ENCODE measurements at regions not wholly inside any gene's neighbourhood (a gene's known extent, or its start where the extent isn't known, plus 50 kb on each side); places are given as distances from the start of the nearest gene placed in this dataset.
"Not testable (repeated sequence)": the region's sequence is repeated elsewhere in the genome, so short reads cannot be mapped to it uniquely, and the experiment has no call there.

DNA sequence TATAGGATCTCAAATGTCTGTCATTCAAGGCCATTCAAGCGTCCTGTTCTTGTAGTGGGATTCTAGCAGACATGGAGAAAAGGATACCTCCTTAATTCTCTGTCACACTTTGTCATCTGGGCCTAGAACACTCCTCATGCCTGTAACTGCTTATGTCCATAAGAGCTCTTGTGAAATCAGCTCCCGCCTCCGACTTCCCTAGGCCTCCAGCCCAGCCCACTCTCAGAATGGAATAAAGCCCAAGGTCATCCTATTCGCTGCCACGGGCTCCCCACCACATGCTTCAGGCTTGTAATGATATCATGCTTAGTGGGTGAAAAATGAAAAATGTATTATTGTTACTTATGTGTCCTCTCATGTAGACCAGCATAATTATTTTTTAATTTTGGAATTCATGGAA, 632.5 kb downstream of the ISL1 start:
- DNase-seq: no peak

- DNase-seq: no peak
These were observed 634.3 kb downstream of the ISL1 start for GRCh38 chr5:52017567-52017966.

DNA sequence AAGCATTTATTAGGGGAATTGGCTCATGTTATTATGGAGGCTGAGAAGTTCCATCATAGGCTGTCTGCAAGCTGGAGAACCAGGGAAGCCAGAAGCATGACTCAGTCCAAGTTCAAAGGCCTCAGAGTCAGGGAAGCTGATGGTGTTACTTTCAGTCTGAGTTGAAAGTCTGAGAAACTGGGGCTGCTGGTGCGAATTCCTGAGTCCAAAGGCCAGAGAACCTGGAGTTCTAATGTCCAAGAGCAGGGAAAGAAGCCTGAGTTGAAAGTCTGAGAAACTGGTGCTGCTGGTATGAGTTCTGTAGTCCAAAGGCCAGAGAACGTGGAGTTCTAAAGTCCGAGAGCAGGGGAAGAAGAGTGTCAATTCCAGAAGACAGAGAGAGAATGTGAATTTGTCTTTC, 641.1 kb downstream of the ISL1 start:
- no peak for DNase-seq

- DNase-seq: not testable (repeated sequence)
These were observed 646.6 kb downstream of the ISL1 start for GRCh38 chr5:52029836-52030235.

DNA sequence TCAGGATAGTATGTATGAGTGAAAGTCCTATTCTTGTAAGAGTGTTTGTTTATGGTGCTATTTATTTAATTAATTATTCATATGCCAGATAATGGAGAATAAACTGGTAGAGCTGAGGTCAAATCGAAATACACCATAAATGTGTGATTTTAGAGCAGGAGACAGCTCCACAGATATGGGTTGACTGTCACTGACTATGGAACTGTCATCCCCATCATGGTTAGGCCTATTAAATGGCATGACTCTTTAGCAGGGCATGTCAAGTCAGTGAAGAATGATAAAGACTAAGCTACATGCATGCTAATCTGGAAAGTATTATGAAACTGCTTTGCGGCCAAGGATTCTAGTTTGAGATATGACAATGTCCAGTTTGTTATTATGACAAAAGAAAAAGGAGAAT, 658.6 kb downstream of the ISL1 start:
- DNase-seq: no peak

- no peak for DNase-seq
These were observed 659.9 kb downstream of the ISL1 start for GRCh38 chr5:52043137-52043536.

DNA sequence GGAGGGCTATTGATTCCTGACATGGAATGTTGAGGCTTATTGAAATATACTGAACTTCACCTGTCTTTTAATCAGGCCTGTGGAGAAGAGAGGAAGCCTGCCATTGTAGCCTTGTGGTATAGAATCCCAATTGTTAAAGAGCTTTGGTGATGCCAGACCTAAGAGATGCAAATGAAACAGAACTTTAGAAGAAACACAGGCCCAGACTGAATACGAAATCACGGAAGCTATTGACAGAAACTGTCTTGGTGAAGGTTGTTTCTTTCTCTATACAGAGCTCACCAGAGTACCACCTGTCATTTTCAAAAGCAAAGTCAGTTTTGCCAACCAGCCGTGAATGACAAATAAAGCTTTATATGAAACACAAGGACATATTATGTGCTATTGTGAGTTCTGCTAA, 660.3 kb downstream of the ISL1 start:
- no peak for DNase-seq

GRCh38 chr5:52051759-52052158, 668.5 kb downstream of the ISL1 start:
- no peak for DNase-seq

GRCh38 chr5:52063186-52063585, 679.9 kb downstream of the ISL1 start:
- DNase-seq: no peak

GRCh38 chr5:52065182-52065581, 681.9 kb downstream of the ISL1 start:
- no peak for DNase-seq

DNA sequence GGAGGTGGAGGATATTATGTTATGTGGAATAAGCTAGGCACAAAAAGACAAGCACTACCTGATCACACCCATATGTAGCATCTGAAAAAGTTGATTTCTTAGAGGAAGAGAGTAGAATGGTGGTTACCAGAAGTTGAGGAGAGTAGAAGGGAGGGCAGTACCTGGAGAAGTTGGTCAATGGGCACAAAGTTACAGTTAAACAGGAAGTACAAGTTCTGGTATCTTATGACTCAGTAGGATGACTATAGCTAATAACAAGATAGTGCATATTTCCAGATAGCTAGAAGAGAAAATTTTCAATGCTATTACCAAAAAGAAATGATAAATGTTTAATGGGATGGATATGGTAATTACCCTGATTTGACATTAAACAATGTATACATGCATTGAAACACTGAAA, 686.7 kb downstream of the ISL1 start:
- no peak for DNase-seq

GRCh38 chr5:52073993-52074689, 690.9 kb downstream of the ISL1 start:
- no peak for DNase-seq

DNA sequence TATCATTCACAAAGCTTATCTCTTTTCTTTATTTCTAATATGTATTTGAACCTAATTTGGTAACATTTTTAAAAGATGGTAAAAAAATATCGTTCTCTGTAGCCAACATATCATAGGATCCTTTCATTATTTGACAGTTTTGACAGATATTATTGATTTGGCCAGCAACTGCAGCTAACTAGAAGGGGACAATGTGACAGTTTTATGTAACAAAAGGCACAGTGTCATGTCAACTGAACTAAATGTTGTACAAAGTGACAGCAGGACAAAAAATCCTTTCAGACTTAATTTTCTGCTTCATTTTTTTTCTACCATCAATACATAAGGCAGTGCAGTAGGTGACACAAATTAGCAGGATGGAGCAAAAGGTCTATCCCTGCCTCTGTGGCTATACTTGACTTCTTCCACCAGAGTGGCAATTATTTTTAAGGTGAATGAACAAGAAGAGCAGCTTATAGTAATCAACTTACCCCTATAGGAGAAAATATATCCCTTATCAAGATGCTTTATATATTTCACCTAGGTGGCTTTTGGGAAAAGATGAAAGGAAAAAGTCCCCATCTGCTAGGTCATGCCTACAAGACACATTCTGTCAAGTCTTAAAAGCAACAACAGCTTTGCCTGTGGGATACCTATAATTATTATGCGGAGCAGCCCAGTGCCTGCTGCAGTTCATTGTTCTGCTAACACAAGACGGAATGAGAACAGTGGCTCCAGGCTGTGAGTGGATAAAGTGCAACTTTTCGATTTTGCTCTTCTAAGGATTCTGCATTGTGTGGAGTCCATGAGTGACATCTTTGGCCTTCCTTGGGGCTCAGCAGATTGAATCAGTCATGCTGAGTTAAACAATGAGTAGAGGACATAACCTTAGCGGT, 694.9 kb downstream of the ISL1 start:
- DNase-seq: no peak

DNA sequence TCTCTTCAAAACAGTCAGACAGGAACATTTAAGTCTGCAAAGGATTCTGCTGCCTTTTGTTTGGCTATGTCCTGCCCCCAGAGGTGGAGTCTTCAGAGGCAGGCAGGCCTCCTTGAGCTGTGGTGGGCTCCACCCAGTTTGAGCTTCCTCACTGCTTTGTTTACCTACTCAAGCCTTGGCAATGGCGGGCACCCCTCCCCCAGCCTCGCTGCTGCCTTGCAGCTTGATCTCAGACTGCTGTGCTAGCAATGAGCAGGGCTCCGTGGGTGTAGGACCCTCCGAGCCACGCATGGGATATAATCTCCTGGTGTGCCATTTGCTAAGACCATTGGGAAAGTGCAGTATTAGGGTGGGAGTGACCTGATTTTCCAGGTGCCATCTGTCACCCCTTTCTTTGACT, 685.4 kb upstream of the ITGA1 start:
- not testable (repeated sequence) for DNase-seq

DNA sequence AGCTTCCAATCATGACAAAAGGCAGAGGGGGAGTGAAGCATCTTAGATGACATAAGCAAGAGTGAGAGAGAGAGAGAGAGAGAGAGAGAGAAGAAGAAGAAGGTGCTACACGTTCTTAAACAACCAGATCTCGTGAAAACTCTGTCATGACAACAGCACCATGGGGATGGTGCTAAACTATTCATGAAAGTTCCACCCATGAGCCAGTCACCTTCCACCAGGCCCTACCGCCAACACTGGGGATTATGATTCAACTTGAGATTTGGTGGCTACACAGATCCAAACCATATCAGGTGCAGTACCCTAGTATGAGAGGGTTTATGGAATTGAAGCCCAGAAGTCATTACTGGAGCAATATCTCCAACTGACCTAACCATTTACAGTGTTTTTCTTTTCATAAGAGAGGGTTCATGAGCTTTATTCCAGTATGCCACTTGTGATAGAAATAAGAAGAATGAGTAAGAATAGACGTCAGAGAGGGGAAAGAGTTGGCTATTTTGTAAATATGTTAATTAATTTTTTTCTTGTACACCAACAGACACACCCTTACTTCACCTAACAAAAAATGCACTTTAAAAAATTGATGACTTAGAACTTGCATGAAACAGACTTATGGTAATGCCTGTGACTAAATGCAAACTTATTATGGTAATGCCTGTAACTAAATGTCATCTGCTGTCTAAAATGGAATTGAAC, 680.4 kb upstream of the ITGA1 start:
- DNase-seq: no peak

DNA sequence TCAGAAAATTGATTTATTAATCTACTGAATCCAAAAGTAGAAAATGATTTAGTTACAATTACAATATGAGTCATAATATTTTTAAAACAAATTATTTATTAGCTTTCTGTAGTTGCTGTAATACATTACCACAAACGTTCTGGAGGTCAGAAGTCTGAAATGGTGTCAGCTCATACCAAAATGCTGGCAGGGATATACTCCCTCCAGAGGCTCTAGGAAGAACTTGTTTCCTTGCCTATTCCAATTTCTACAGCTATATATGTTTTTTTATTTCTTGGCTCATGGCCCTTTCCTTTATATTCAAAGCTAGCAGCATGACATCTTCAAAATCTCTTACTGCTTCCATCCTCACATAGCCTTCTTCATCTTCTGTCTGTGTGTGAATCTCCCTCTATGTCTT, 667.9 kb upstream of the ITGA1 start:
- no peak for DNase-seq

- DNase-seq: no peak
These were observed 655.7 kb upstream of the ITGA1 start for GRCh38 chr5:52132053-52132452.

- DNase-seq: no peak
These were observed 653.6 kb upstream of the ITGA1 start for GRCh38 chr5:52134013-52134650.

GRCh38 chr5:52139888-52140615, 647.7 kb upstream of the ITGA1 start:
- no peak for DNase-seq

DNA sequence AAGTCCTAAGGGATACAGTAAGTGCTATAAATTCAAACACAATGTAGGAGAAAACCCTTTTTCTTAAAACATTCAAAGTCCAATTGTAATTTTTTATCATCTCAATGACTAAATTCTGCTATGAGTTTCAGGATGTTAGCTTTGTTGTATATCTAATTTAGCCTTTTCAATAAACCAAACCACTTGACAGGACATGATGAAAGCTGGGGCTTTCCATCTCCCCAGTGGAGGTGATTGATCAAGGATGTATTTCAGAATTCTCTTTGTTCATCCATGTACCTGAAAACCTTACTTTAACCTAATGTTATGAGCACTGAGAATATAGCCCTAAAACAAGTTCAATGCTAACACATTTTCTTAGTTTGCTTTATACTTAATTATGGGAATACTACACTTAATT, 639.0 kb upstream of the ITGA1 start:
- no peak for DNase-seq

- DNase-seq: no peak
These were observed 637.2 kb upstream of the ITGA1 start for GRCh38 chr5:52150501-52150900.

- not testable (repeated sequence) for DNase-seq
These were observed 630.9 kb upstream of the ITGA1 start for GRCh38 chr5:52156809-52157208.

Data from skin of body (tissue), 1 donor.